SK-N-SH (cell line): ENCODE measurements at regions not wholly inside any gene's neighbourhood (a gene's known extent, or its start where the extent isn't known, plus 50 kb on each side); places are given as distances from the start of the nearest gene placed in this dataset.
A peak's percentile ranks its signal among the peaks of the same experiment; 100 is the strongest.

Source experiments
- CTCF ChIA-PET: fragments of 300-600, 350-600 bp; formaldehyde crosslinking; extraction: SDS; loops from one replicate; lab custom pipeline; 2021; lab: Yijun Ruan, JAX
- POLR2A ChIA-PET: fragments of 350-600 bp; sonication (Branson Sonifier 250); formaldehyde crosslinking; extraction: SDS; loops from one replicate; lab custom pipeline; 2020; ENCODE audit warnings: antibody characterized with exemption, inconsistent platforms; lab: Yijun Ruan, JAX
- DNase-seq: peaks from one replicate; pipeline ENCODE4 v3.0.0; 2012
- H2AFZ ChIP-seq: fragments of 200-600 bp; sonication (generic); 2 replicates; pipeline ENCODE4 v1.8.1; 2016; ENCODE audit warnings: antibody characterized with exemption, mild to moderate bottlenecking, low read depth
- H3F3A ChIP-seq: fragments of 200-600 bp; sonication (generic); replicated peaks from 2 replicates; pipeline ENCODE3; 2016; ENCODE audit warnings: antibody characterized with exemption, mild to moderate bottlenecking; ENCODE audit not compliant: insufficient read depth
- H3K27ac ChIP-seq, 2 experiments: fragments of 200-500 bp in 1 of 2; fragments of 200-600 bp in 1 of 2; sonication (Bioruptor generic) in 1 of 2; sonication (generic), shearing (Covaris generic) in 1 of 2; 2 replicates each; pipeline versions ENCODE4 v1.5.1 to v1.6.1; 2014 to 2016; ENCODE audit warnings: low read depth in 2 of 2, inconsistent platforms in 1 of 2, low read length in 1 of 2, mild to moderate bottlenecking in 1 of 2, mixed read lengths in 1 of 2
- H3K27me3 ChIP-seq: fragments of 200-600 bp; sonication (generic), shearing (Covaris generic); 2 replicates; pipeline ENCODE4 v1.6.1; 2016; ENCODE audit warnings: mixed run types; ENCODE audit not compliant: insufficient read depth
- H3K36me3 ChIP-seq, 2 experiments: fragments of 200-500 bp in 1 of 2; fragments of 200-600 bp in 1 of 2; sonication (Bioruptor generic) in 1 of 2; sonication (generic) in 1 of 2; replicated peaks in 1 of 2; 2 replicates each; pipeline versions ENCODE3 to v1.5.1; 2014 to 2016; ENCODE audit warnings: low read length in 1 of 2, mild to moderate bottlenecking in 1 of 2; ENCODE audit not compliant: insufficient read depth in 2 of 2, control insufficient read depth in 1 of 2
- H3K4me1 ChIP-seq, 2 experiments: fragments of 200-500 bp in 1 of 2; fragments of 200-600 bp in 1 of 2; sonication (Bioruptor generic) in 1 of 2; sonication (generic), shearing (Covaris generic) in 1 of 2; 2 replicates each; pipeline versions ENCODE4 v1.5.1 to v1.6.1; 2014 to 2016; ENCODE audit warnings: low read depth in 1 of 2, low read length in 1 of 2, mixed run types in 1 of 2; ENCODE audit not compliant: insufficient read depth in 2 of 2, control insufficient read depth in 1 of 2
- H3K4me2 ChIP-seq: fragments of 200-600 bp; sonication (generic), shearing (Covaris generic); 2 replicates; pipeline ENCODE4 v1.6.1; 2017; ENCODE audit warnings: mixed run types
- H3K4me3 ChIP-seq, 2 experiments: fragments of 200-500 bp in 1 of 2; fragments of 200-600 bp in 1 of 2; sonication (Bioruptor generic) in 1 of 2; sonication (generic), shearing (Covaris generic) in 1 of 2; 2 replicates each; pipeline versions ENCODE4 v1.5.1 to v1.8.1; 2014 to 2016; ENCODE audit warnings: low read depth in 2 of 2, inconsistent platforms in 1 of 2, low read length in 1 of 2, mild to moderate bottlenecking in 1 of 2, mixed read lengths in 1 of 2, moderate library complexity in 1 of 2
- H3K79me2 ChIP-seq: fragments of 200-600 bp; sonication (generic); 2 replicates; pipeline ENCODE4 v1.8.1; 2017; ENCODE audit warnings: mild to moderate bottlenecking; ENCODE audit not compliant: insufficient read depth
- H3K9ac ChIP-seq: fragments of 200-600 bp; sonication (generic); 2 replicates; pipeline ENCODE4 v1.6.1; 2017; ENCODE audit warnings: mixed run types
- H3K9me2 ChIP-seq: fragments of 200-600 bp; sonication (generic); 2 replicates; pipeline ENCODE4 v1.6.1; 2017; ENCODE audit warnings: mixed run types
- H3K9me3 ChIP-seq: fragments of 200-600 bp; sonication (generic); 2 replicates; pipeline ENCODE4 v1.6.1; 2017; ENCODE audit warnings: mixed run types, mild to moderate bottlenecking, moderate library complexity
- H4K20me1 ChIP-seq: fragments of 200-600 bp; sonication (generic); 2 replicates; pipeline ENCODE4 v1.6.1; 2017; ENCODE audit warnings: mild to moderate bottlenecking, mixed run types; ENCODE audit not compliant: insufficient read depth
- CHD2 ChIP-seq: fragments of 150-350 bp; IDR thresholded peaks from 2 replicates; pipeline ENCODE4 v1.6.1; 2018; ENCODE audit warnings: low read length; ENCODE audit not compliant: partially characterized antibody
- CTCF ChIP-seq: fragments of 200-600 bp; sonication (generic); IDR thresholded peaks from 2 replicates; pipeline ENCODE4 v1.6.1; 2017; ENCODE audit warnings: antibody characterized with exemption, mild to moderate bottlenecking, moderate library complexity
- EP300 ChIP-seq, 2 experiments: IDR thresholded peaks; 2 replicates each; pipeline versions ENCODE4 v1.4.0 to v1.6.1; 2012; ENCODE audit warnings: borderline replicate concordance in 1 of 2, low read depth in 1 of 2, low read length in 1 of 2
- FOSL2 ChIP-seq: IDR thresholded peaks from 2 replicates; pipeline ENCODE4 v1.4.0; 2012; ENCODE audit warnings: low read depth, mild to moderate bottlenecking, moderate library complexity, borderline replicate concordance
- FOXJ3 ChIP-seq: sonication (generic); formaldehyde crosslinking; IDR thresholded peaks from 2 replicates; pipeline ENCODE4 v1.5.1; 2020; ENCODE audit warnings: mild to moderate bottlenecking, missing genetic modification reagents
- MXI1 ChIP-seq: IDR thresholded peaks from 2 replicates; pipeline ENCODE4 v1.6.1; 2012; ENCODE audit warnings: mild to moderate bottlenecking, low read depth, low read length, improper control_type of control experiment
- NRF1 ChIP-seq: IDR thresholded peaks from 2 replicates; pipeline ENCODE4 v1.6.1; 2012; ENCODE audit warnings: low read depth, mild to moderate bottlenecking, low read length
- PBX3 ChIP-seq: IDR thresholded peaks from 2 replicates; pipeline ENCODE4; 2012
- RAD21 ChIP-seq: IDR thresholded peaks from 2 replicates; pipeline ENCODE4 v1.6.1; 2012; ENCODE audit warnings: mild to moderate bottlenecking, low read length
- RFX5 ChIP-seq: IDR thresholded peaks from 2 replicates; pipeline ENCODE4 v1.6.1; 2012; ENCODE audit warnings: mild to moderate bottlenecking, improper control_type of control experiment, low read length
- RXRA ChIP-seq: IDR thresholded peaks from 2 replicates; pipeline ENCODE4 v1.4.0; 2012; ENCODE audit warnings: low read depth, mild to moderate bottlenecking, borderline replicate concordance
- SIN3A ChIP-seq: IDR thresholded peaks from 2 replicates; pipeline ENCODE4 v1.6.1; 2012; ENCODE audit warnings: low read depth, mild to moderate bottlenecking, low read length, moderate library complexity, borderline replicate concordance
- TCF12 ChIP-seq: IDR thresholded peaks from 2 replicates; pipeline ENCODE4 v1.4.0; 2012
- TEAD4 ChIP-seq: IDR thresholded peaks from 2 replicates; pipeline ENCODE4 v1.4.0; 2012; ENCODE audit warnings: mild to moderate bottlenecking, borderline replicate concordance; ENCODE audit not compliant: insufficient read depth
- YY1 ChIP-seq: IDR thresholded peaks from 2 replicates; pipeline ENCODE4 v1.4.0; 2012; ENCODE audit warnings: low read depth, mild to moderate bottlenecking
- WGBS: methylation state at CpG from one replicate; pipeline ENCODE4 v1.1.6; 2017; ENCODE audit warnings: low lambda C conversion rate; 5-methylcytosine and 5-hydroxymethylcytosine counted together
- TF ChIP-seq, protein P1 (sequence below): IDR thresholded peaks from 2 replicates; pipeline ENCODE4 v1.4.0; 2012; ENCODE audit warnings: low read depth
- TF ChIP-seq, protein P2 (sequence below): IDR thresholded peaks from 2 replicates; pipeline ENCODE4 v1.6.1; 2012; ENCODE audit warnings: mild to moderate bottlenecking, low read depth, low read length, moderate library complexity

- Histone ChIP-seq H4K20me1 (no peaks in the 10 kb centered on the region), H3K9me3 (no peaks in the 10 kb centered on the region), H3K4me3 (no peak overlapping the region), H3K4me1 (peaks cover 0 to 5% of the 10 kb centered on the region in 2 experiments; a peak in 2 of 4 replicates), H3K79me2 (no peaks in the 10 kb centered on the region), H3K4me2 (no peak overlapping the region), H3K36me3 (no peaks in the 10 kb centered on the region), H3K9me2 (no peaks in the 10 kb centered on the region), H2AFZ (no peak overlapping the region), H3K9ac (no peak overlapping the region), H3K27me3 (no peaks in the 10 kb centered on the region), H3F3A (no peaks in the 10 kb centered on the region), H3K27ac (peak overlapping the region in 1 of 2 experiments; percentile 60; a peak in 2 of 4 replicates)
- ChIA-PET CTCF (interaction anchor here (1.0 to 1.3 kb wide), 2 partner anchors 93 to 360 kb away, joined by 3 read pairs; no protein-coding TSS in a partner anchor), POLR2A (interaction anchor here (1.1 kb wide), 1 partner anchor 29 kb away, joined by 3 read pairs; no protein-coding TSS in a partner anchor)
- no peak for TF ChIP-seq CHD2
- TF ChIP-seq RFX5: no peak
- TF ChIP-seq PBX3: no peak
- TF ChIP-seq RXRA: no peak
- TF ChIP-seq TCF12: no peak
- peak; percentile 33; the same call in 1 of the 2 replicates for TF ChIP-seq MXI1
- no peak for TF ChIP-seq NRF1
- no peak for TF ChIP-seq CTCF
- TF ChIP-seq FOSL2: no peak
- TF ChIP-seq FOXJ3 (CRISPR knock-in tag): peak; percentile 59
- peak in 1 of 2 experiments; percentile 40; a peak in 1 of 4 replicates for TF ChIP-seq EP300 (IDR thresholded peaks at IDR 0.05; ENCODE audit: borderline replicate concordance in 1 of 2, low read depth in 1 of 2, low read length in 1 of 2)
- TF ChIP-seq, protein P1, sequence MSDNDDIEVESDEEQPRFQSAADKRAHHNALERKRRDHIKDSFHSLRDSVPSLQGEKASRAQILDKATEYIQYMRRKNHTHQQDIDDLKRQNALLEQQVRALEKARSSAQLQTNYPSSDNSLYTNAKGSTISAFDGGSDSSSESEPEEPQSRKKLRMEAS: no peak
- 0 out of 2 replicates have a peak, but pooled peaks have one; percentile 9 for TF ChIP-seq RAD21
- TF ChIP-seq SIN3A: no peak
- no peak for TF ChIP-seq TEAD4
- 0% methylated on average over 1 of the region's 1 CpG for WGBS
- peak; percentile 25 for DNase-seq
Measured at GRCh38 chr5:41629897-41630296, 119.5 kb upstream of the PLCXD3 start.

DNA sequence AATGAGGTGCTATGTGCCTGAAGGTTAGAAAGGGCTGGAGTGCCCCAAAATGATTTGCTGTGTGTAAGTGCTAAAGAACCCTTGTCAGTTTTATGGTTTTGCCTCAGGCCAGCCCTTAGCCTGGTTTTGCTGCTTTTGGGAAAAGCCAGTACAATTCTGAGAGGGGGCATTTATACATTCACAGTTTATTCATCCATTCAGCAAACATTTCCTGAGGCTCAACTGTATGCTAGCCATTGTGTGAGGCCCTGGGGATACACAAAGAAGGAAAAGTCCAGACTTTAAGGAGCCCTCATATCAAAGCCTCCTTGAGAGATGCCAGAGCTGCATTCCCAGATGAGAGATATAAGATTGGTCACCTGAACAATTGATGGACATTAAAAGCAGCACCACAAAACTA is 115.2 kb upstream of the PLCXD3 start:
- H3K9me3 ChIP-seq: no peaks in the 10 kb centered on the region
- POLR2A ChIA-PET: no interaction called here
- TF ChIP-seq RXRA: no peak
- no peak for TF ChIP-seq YY1
- TF ChIP-seq, protein P2, sequence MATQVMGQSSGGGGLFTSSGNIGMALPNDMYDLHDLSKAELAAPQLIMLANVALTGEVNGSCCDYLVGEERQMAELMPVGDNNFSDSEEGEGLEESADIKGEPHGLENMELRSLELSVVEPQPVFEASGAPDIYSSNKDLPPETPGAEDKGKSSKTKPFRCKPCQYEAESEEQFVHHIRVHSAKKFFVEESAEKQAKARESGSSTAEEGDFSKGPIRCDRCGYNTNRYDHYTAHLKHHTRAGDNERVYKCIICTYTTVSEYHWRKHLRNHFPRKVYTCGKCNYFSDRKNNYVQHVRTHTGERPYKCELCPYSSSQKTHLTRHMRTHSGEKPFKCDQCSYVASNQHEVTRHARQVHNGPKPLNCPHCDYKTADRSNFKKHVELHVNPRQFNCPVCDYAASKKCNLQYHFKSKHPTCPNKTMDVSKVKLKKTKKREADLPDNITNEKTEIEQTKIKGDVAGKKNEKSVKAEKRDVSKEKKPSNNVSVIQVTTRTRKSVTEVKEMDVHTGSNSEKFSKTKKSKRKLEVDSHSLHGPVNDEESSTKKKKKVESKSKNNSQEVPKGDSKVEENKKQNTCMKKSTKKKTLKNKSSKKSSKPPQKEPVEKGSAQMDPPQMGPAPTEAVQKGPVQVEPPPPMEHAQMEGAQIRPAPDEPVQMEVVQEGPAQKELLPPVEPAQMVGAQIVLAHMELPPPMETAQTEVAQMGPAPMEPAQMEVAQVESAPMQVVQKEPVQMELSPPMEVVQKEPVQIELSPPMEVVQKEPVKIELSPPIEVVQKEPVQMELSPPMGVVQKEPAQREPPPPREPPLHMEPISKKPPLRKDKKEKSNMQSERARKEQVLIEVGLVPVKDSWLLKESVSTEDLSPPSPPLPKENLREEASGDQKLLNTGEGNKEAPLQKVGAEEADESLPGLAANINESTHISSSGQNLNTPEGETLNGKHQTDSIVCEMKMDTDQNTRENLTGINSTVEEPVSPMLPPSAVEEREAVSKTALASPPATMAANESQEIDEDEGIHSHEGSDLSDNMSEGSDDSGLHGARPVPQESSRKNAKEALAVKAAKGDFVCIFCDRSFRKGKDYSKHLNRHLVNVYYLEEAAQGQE: no peak
- no peak for TF ChIP-seq FOSL2
- TF ChIP-seq, all 33 proteins: peak for 0
- Histone ChIP-seq H3K4me3 (no peak overlapping the region), H3K36me3 (no peaks in the 10 kb centered on the region), H3F3A (no peaks in the 10 kb centered on the region), H3K9me2 (no peaks in the 10 kb centered on the region), H3K27ac (no peak overlapping the region), H3K9ac (no peak overlapping the region), H3K79me2 (no peaks in the 10 kb centered on the region), H3K4me1 (peaks cover 0 to 9% of the 10 kb centered on the region in 2 experiments; a peak in 2 of 4 replicates), H4K20me1 (no peaks in the 10 kb centered on the region), H3K27me3 (no peaks in the 10 kb centered on the region), H3K4me2 (no peak overlapping the region), H2AFZ (no peak overlapping the region)
- CTCF ChIA-PET: no interaction called here
- no peak for DNase-seq
